HEK293 (cell line): ENCODE measurements at regions not wholly inside any gene's neighbourhood (a gene's known extent, or its start where the extent isn't known, plus 50 kb on each side); places are given as distances from the start of the nearest gene placed in this dataset.

Experiments
- CTCF ChIA-PET: fragments of 350-600 bp; formaldehyde crosslinking; extraction: SDS; loops from one replicate; lab custom pipeline; 2021; ENCODE audit warnings: antibody characterized with exemption; lab: Yijun Ruan, JAX
- POLR2A ChIA-PET: fragments of 300-600 bp; formaldehyde crosslinking; extraction: SDS; loops from one replicate; lab custom pipeline; 2020; ENCODE audit warnings: antibody characterized with exemption, inconsistent platforms; lab: Yijun Ruan, JAX
- H3K27ac ChIP-seq: fragments of 200-500 bp; sonication (Bioruptor generic); 2 replicates; pipeline ENCODE4 v1.5.1; 2014; ENCODE audit warnings: low read depth, low read length, control low read depth, inconsistent platforms; ENCODE audit errors: extremely low read depth
- H3K36me3 ChIP-seq, 2 experiments: fragments of 200-500 bp in 1 of 2; sonication (Bioruptor generic) in 1 of 2; 1 replicate in 1 of 2; 2 replicates in 1 of 2; pipeline ENCODE4 v1.5.1; 2014 to 2017; ENCODE audit warnings: inconsistent platforms in 2 of 2, low read length in 2 of 2; ENCODE audit not compliant: control insufficient read depth in 2 of 2, insufficient read depth in 1 of 2
- H3K4me1 ChIP-seq: fragments of 200-500 bp; sonication (Bioruptor generic); 2 replicates; pipeline ENCODE4 v1.5.1; 2014; ENCODE audit warnings: mild to moderate bottlenecking, low read length, inconsistent platforms; ENCODE audit not compliant: control insufficient read depth, insufficient read depth
- H3K4me3 ChIP-seq: 2 replicates; pipeline ENCODE4 v1.5.1; 2011; ENCODE audit warnings: low read depth, mild to moderate bottlenecking, control low read depth, low read length, moderate library complexity
- H3K9me3 ChIP-seq: fragments of 200-500 bp; sonication (Bioruptor generic); 2 replicates; pipeline ENCODE4 v1.5.1; 2014; ENCODE audit warnings: low read depth, low read length, inconsistent platforms; ENCODE audit not compliant: control insufficient read depth, insufficient read depth
- EGR2 ChIP-seq: fragments of 450-650 bp; formaldehyde crosslinking; IDR thresholded peaks from 2 replicates; pipeline ENCODE4 v1.5.1; 2016; ENCODE audit warnings: low read depth, missing biosample characterization, missing genetic modification characterization
- KLF17 ChIP-seq: fragments of 450-650 bp; formaldehyde crosslinking; IDR thresholded peaks from 2 replicates; pipeline ENCODE4 v1.5.1; 2016; ENCODE audit warnings: missing biosample characterization, missing genetic modification characterization
- KLF9 ChIP-seq: fragments of 450-650 bp; formaldehyde crosslinking; IDR thresholded peaks from 2 replicates; pipeline ENCODE4 v1.5.1; 2016; ENCODE audit warnings: missing biosample characterization, missing genetic modification characterization, low read depth
- MEIS1 ChIP-seq: sonication (generic); formaldehyde crosslinking; IDR thresholded peaks from 2 replicates; pipeline ENCODE4 v1.8.1; 2022; ENCODE audit warnings: missing genetic modification reagents, mild to moderate bottlenecking, borderline replicate concordance
- SCRT2 ChIP-seq: fragments of 450-650 bp; formaldehyde crosslinking; IDR thresholded peaks from 2 replicates; pipeline ENCODE4 v1.5.1; 2016; ENCODE audit warnings: missing biosample characterization, missing genetic modification characterization
- TCF7L2 ChIP-seq: IDR thresholded peaks from 2 replicates; pipeline ENCODE4 v1.6.1; 2011; ENCODE audit warnings: low read depth, mild to moderate bottlenecking, inconsistent platforms, low read length, moderate library complexity, borderline replicate concordance
- ZBTB17 ChIP-seq: fragments of 450-650 bp; formaldehyde crosslinking; IDR thresholded peaks from 2 replicates; pipeline ENCODE4 v1.5.1; 2016; ENCODE audit warnings: missing biosample characterization, missing genetic modification characterization
- ZBTB20 ChIP-seq: fragments of 450-650 bp; formaldehyde crosslinking; IDR thresholded peaks from 2 replicates; pipeline ENCODE4 v1.5.1; 2016; ENCODE audit warnings: missing biosample characterization, missing genetic modification characterization
- ZBTB49 ChIP-seq: fragments of 450-650 bp; formaldehyde crosslinking; IDR thresholded peaks from 2 replicates; pipeline ENCODE4 v1.5.1; 2016; ENCODE audit warnings: missing biosample characterization, missing genetic modification characterization, low read depth
- ZFP3 ChIP-seq: fragments of 450-650 bp; formaldehyde crosslinking; IDR thresholded peaks from 2 replicates; pipeline ENCODE4 v1.5.1; 2016; ENCODE audit warnings: low read depth, missing biosample characterization, missing genetic modification characterization
- ZFP41 ChIP-seq: fragments of 450-650 bp; formaldehyde crosslinking; IDR thresholded peaks from 2 replicates; pipeline ENCODE4 v1.5.1; 2016; ENCODE audit warnings: missing biosample characterization, missing genetic modification characterization, borderline replicate concordance
- ZNF155 ChIP-seq: fragments of 450-650 bp; formaldehyde crosslinking; IDR thresholded peaks from 2 replicates; pipeline ENCODE4 v1.5.1; 2016; ENCODE audit warnings: missing biosample characterization, missing genetic modification characterization
- ZNF26 ChIP-seq: fragments of 450-650 bp; formaldehyde crosslinking; IDR thresholded peaks from 2 replicates; pipeline ENCODE4 v1.5.1; 2016; ENCODE audit warnings: missing biosample characterization, missing genetic modification characterization
- ZNF302 ChIP-seq: fragments of 450-650 bp; formaldehyde crosslinking; IDR thresholded peaks from 2 replicates; pipeline ENCODE4 v1.5.1; 2016; ENCODE audit warnings: missing biosample characterization, missing genetic modification characterization, low read depth
- ZNF335 ChIP-seq: fragments of 450-650 bp; formaldehyde crosslinking; conservative IDR thresholded peaks from 2 replicates; pipeline ENCODE4 v1.5.1; 2016; ENCODE audit warnings: missing biosample characterization, missing genetic modification characterization
- ZNF354C ChIP-seq: fragments of 450-650 bp; formaldehyde crosslinking; IDR thresholded peaks from 2 replicates; pipeline ENCODE4 v1.5.1; 2016; ENCODE audit warnings: missing biosample characterization, missing genetic modification characterization, low read depth, borderline replicate concordance
- ZNF398 ChIP-seq: fragments of 450-650 bp; formaldehyde crosslinking; IDR thresholded peaks from 2 replicates; pipeline ENCODE4 v1.5.1; 2017; ENCODE audit warnings: missing biosample characterization, missing genetic modification characterization
- ZNF510 ChIP-seq: fragments of 450-650 bp; formaldehyde crosslinking; IDR thresholded peaks from 2 replicates; pipeline ENCODE4 v1.5.1; 2018; ENCODE audit warnings: mild to moderate bottlenecking, missing genetic modification characterization, missing biosample characterization; ENCODE audit not compliant: insufficient replicate concordance
- ZNF521 ChIP-seq: fragments of 450-650 bp; formaldehyde crosslinking; IDR thresholded peaks from 2 replicates; pipeline ENCODE4 v1.5.1; 2017; ENCODE audit warnings: missing biosample characterization, mild to moderate bottlenecking, missing genetic modification characterization
- ZNF560 ChIP-seq: fragments of 450-650 bp; formaldehyde crosslinking; IDR thresholded peaks from 2 replicates; pipeline ENCODE4 v1.5.1; 2017; ENCODE audit warnings: missing biosample characterization, missing genetic modification characterization, borderline replicate concordance
- ZNF645 ChIP-seq: fragments of 450-650 bp; formaldehyde crosslinking; IDR thresholded peaks from 2 replicates; pipeline ENCODE4; 2016; ENCODE audit warnings: missing biosample characterization, missing genetic modification characterization

GRCh38 chr5:85395526-85395925 lies 1010.8 kb upstream of the EDIL3 start:
- TF ChIP-seq ZNF510 (tag by site-specific recombination): no peak
- no peak for TF ChIP-seq ZNF155 (tag by site-specific recombination)
- no peak for TF ChIP-seq ZNF398
- TF ChIP-seq ZNF521 (tag by site-specific recombination): no peak
- TF ChIP-seq KLF9 (tag by site-specific recombination): no peak
- TF ChIP-seq KLF17: no peak
- no peak for TF ChIP-seq ZNF26 (tag by site-specific recombination)
- TF ChIP-seq SCRT2 (tag by site-specific recombination): no peak
- CTCF ChIA-PET: no interaction called here
- POLR2A ChIA-PET: no interaction called here
- no peak overlapping the region for H3K4me3 ChIP-seq
- no peaks in the 10 kb centered on the region for H3K36me3 ChIP-seq
- H3K9me3 ChIP-seq: no peaks in the 10 kb centered on the region
- no peak overlapping the region for H3K27ac ChIP-seq
- no peaks in the 10 kb centered on the region for H3K4me1 ChIP-seq

GRCh38 chr5:85397451-85397850 lies 1012.8 kb upstream of the EDIL3 start:
- TF ChIP-seq ZNF645 (tag by site-specific recombination): no peak
- no peak for TF ChIP-seq MEIS1
- no peak for TF ChIP-seq TCF7L2
- no peak for TF ChIP-seq ZBTB17 (tag by site-specific recombination)
- TF ChIP-seq ZBTB49: no peak
- no peak for TF ChIP-seq ZFP3 (tag by site-specific recombination)
- TF ChIP-seq ZNF354C: no peak
- TF ChIP-seq ZNF560 (tag by site-specific recombination): no peak
- TF ChIP-seq ZFP41 (tag by site-specific recombination): no peak
- TF ChIP-seq EGR2 (tag by site-specific recombination): no peak
- no peak for TF ChIP-seq ZNF335 (tag by site-specific recombination)
- TF ChIP-seq ZNF302 (tag by site-specific recombination): no peak
- no peak for TF ChIP-seq ZBTB20 (tag by site-specific recombination)
- Histone ChIP-seq H3K9me3 (no peaks in the 10 kb centered on the region), H3K27ac (no peak overlapping the region), H3K36me3 (no peaks in the 10 kb centered on the region), H3K4me1 (no peaks in the 10 kb centered on the region), H3K4me3 (no peak overlapping the region)
- ChIA-PET CTCF (no interaction called here), POLR2A (no interaction called here)
